IPS DF 6.9 (cell line): ENCODE measurements at regions not wholly inside any gene's neighbourhood (a gene's known extent, or its start where the extent isn't known, plus 50 kb on each side); places are given as distances from the start of the nearest gene placed in this dataset.

Experiments used
- DNase-seq: peaks from one replicate; pipeline ENCODE4 v3.0.0-alpha.2; 2013; ENCODE audit warnings: low read depth, low spot score
- H3K27ac ChIP-seq: one replicate; pipeline ENCODE4 v1.5.1; 2013; ENCODE audit warnings: low read length, control low read depth
- H3K27me3 ChIP-seq: 2 replicates; pipeline ENCODE4 v1.6.1; 2013; ENCODE audit warnings: mild to moderate bottlenecking, low read length; ENCODE audit not compliant: control insufficient read depth, insufficient read depth
- H3K36me3 ChIP-seq: 2 replicates; pipeline ENCODE4 v1.6.1; 2013; ENCODE audit warnings: low read length; ENCODE audit not compliant: control insufficient read depth, insufficient read depth
- H3K4me1 ChIP-seq: 2 replicates; pipeline ENCODE4 v1.6.1; 2013; ENCODE audit warnings: low read length; ENCODE audit not compliant: control insufficient read depth, insufficient read depth
- H3K4me3 ChIP-seq: 2 replicates; pipeline ENCODE4 v1.5.1; 2013; ENCODE audit warnings: mild to moderate bottlenecking, low read length
- H3K9me3 ChIP-seq: 2 replicates; pipeline ENCODE4 v1.6.1; 2013; ENCODE audit warnings: low read length, inconsistent platforms; ENCODE audit not compliant: control insufficient read depth, insufficient read depth
- WGBS: extraction: QIAGEN DNeasy Blood & Tissue Kit; methylation state at CpG from one replicate; pipeline ENCODE4 v1.1.7; 2013; ENCODE audit warnings: mixed read lengths, missing lambda C conversion rate; ENCODE audit not compliant: insufficient read length, insufficient coverage; 5-methylcytosine and 5-hydroxymethylcytosine counted together

DNA sequence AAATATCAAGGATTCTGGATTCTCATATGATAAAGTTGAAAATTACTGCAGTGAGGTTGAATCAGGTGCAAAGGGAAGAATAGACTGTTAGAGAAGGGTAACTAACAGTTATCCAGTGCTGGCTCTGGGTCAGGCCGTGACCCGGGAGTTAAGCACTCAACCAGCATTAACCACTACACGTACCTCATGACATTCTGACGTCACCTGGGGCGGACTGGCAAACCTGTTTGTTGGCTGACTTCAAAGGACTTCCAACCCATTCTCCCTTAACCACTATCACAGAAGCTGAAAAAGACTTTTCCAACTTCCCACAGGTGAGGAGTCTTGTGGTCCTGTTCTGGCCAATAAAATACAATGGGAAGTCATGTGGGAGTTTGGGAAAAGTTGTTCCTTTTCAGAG is 268.9 kb downstream of the ENC1 start:
- Histone ChIP-seq H3K36me3 (no peaks in the 10 kb centered on the region), H3K9me3 (no peaks in the 10 kb centered on the region), H3K4me3 (no peak overlapping the region), H3K4me1 (peaks cover 2% of the 10 kb centered on the region), H3K27me3 (no peaks in the 10 kb centered on the region), H3K27ac (no peak overlapping the region)
- DNase-seq: no peak
- no CpG with 5 or more reads among the region's 5 CpGs for WGBS

DNA sequence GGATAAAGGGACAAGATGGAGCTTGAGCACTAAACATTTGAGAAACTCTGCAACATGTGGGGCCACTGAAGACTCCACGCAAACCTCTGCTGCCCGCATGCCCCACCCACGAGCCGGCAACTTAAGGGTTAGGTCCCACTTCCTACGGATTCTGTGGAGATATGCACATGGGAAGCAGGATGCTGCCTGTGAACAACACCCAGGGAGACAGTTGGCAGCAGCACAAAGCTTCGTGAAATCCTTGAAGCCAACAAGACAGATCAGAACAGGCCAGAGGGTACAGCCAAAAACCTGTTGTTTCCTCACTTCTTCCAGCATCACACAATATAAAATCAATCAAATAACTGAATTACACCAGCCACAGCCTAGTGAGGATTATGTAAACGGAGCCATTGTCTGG is 270.4 kb downstream of the ENC1 start:
- no CpG with 5 or more reads among the region's 7 CpGs for WGBS
- H3K27me3 ChIP-seq: no peaks in the 10 kb centered on the region
- H3K27ac ChIP-seq: no peak overlapping the region

DNA sequence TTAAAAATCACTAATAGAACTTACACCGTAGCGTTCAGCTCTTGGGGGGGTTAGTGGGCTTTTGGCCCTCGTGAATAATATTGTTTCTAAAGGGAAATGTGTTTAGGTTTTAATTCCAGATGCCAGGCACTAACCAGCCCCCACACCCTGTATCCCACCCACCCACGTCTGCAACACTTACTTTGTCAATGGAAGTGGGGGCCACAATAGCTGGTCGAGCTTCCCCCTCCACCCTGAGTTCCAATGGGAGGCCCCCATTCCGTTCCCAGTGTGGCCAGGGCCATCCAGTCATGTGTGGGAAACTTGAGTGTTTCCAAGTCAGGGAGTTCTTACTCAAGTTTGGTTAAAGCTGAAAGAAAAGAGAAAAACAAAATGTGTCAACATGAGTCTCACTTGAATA is 271.4 kb downstream of the ENC1 start:
- Histone ChIP-seq H3K36me3 (no peaks in the 10 kb centered on the region), H3K9me3 (no peaks in the 10 kb centered on the region), H3K4me1 (peaks cover 2% of the 10 kb centered on the region), H3K27me3 (no peaks in the 10 kb centered on the region), H3K27ac (no peak overlapping the region), H3K4me3 (no peak overlapping the region)
- WGBS: no CpG with 5 or more reads among the region's 6 CpGs
- no peak for DNase-seq

More for the DNA sequence above, 270.4 kb downstream of the ENC1 start:
- Histone ChIP-seq H3K9me3 (no peaks in the 10 kb centered on the region), H3K4me1 (peaks cover 2% of the 10 kb centered on the region), H3K4me3 (no peak overlapping the region), H3K36me3 (no peaks in the 10 kb centered on the region)
- no peak for DNase-seq

DNA sequence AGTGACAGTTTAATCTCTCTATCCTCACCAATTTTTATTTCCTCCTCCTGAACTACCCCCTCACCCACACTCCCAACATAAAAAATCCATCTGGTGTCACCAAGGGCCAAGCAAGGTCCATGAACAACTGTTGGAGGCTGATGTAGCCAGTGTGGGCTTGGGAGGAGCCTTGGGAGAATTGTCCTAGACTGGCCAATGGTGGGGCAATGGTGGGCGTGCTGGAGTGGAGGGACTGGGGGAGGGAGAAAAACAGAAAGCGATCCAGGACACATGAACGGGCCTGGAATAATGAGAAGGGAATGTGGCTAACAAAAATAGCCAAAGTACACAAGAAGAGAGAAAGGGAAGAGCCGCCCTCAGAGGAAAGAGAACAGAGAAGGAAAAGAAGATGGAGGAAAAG is 272.6 kb downstream of the ENC1 start:
- no peak overlapping the region for H3K27ac ChIP-seq
- H3K4me1 ChIP-seq: peaks cover 2% of the 10 kb centered on the region
- no peaks in the 10 kb centered on the region for H3K27me3 ChIP-seq
- no peaks in the 10 kb centered on the region for H3K36me3 ChIP-seq
- no peak for DNase-seq
- no CpG with 5 or more reads among the region's 4 CpGs for WGBS
- H3K9me3 ChIP-seq: no peaks in the 10 kb centered on the region
- no peak overlapping the region for H3K4me3 ChIP-seq

DNA sequence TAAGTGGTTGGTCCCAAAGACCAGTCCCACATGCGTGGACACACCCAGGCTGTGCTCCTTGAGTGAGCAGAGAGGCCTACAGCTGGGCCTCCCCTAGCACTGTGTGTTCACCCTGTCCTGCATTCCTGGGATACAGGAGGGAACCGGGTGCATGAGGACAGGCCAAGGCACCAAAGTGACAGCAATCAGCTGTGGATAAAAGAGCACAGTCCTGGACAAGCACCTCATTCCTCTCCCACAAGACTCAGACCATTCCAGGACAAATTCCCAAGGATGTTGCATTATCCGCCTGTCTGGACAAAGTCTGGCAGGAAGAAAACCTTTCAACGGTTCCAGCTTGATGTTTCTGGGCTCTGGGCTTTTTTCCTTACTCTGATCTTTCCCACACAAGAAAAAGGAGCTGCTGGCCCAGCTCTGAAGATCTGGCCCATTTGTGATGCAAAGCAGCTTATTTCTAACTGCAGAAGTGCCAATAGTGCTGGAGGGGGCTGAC is 273.2 kb downstream of the ENC1 start:
- Histone ChIP-seq H3K36me3 (no peaks in the 10 kb centered on the region), H3K9me3 (no peaks in the 10 kb centered on the region), H3K4me3 (no peak overlapping the region), H3K4me1 (peaks cover 2% of the 10 kb centered on the region), H3K27ac (no peak overlapping the region), H3K27me3 (no peaks in the 10 kb centered on the region)
- DNase-seq: no peak
- WGBS: no CpG with 5 or more reads among the region's 4 CpGs

DNA sequence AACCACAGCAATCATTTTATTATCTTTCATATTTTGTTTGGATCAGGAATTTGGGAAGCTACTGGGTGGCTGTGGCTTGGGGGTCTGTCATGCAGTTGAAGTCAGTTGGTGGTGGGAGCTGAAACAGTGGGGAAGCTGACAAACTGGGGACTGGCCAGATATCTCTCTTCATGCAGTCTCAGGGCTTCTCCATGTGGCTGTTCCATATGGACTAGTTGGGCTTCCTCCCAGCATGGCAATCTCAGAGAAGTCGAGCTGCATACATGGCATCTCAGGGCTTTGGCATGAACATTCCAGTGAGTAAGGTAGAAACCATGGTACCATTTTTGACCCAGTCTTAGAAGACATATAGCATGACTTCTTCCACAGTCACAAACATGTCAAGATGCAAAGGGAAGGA is 274.8 kb downstream of the ENC1 start:
- H3K36me3 ChIP-seq: no peaks in the 10 kb centered on the region
- H3K9me3 ChIP-seq: no peaks in the 10 kb centered on the region
- H3K27me3 ChIP-seq: no peaks in the 10 kb centered on the region
- WGBS: no CpG with 5 or more reads among the region's 1 CpG
- no peak overlapping the region for H3K4me3 ChIP-seq
- no peak for DNase-seq
- peaks cover 2% of the 10 kb centered on the region for H3K4me1 ChIP-seq
- no peak overlapping the region for H3K27ac ChIP-seq

DNA sequence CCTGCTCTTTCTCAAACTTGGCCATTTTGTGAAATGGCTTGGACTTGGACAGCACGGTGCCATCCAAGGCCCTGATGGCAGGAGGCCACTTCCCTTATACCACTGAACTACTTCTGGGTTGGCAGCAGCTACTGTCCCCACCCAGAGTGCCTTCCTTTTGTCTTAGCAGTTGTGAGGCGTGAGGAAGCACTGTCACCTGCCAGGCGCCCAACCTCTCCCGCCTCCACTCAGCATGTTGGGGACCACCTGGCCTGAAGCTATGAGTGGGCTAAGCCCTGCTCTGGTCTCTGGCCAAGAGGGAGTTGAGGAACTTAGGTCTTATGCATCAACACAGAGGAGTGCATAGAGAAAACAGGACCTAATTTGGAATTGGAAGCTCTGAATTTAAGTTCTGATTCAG is 276.0 kb downstream of the ENC1 start:
- WGBS: no CpG with 5 or more reads among the region's 4 CpGs
- H3K27me3 ChIP-seq: no peaks in the 10 kb centered on the region
- H3K4me1 ChIP-seq: peaks cover 2% of the 10 kb centered on the region

DNA sequence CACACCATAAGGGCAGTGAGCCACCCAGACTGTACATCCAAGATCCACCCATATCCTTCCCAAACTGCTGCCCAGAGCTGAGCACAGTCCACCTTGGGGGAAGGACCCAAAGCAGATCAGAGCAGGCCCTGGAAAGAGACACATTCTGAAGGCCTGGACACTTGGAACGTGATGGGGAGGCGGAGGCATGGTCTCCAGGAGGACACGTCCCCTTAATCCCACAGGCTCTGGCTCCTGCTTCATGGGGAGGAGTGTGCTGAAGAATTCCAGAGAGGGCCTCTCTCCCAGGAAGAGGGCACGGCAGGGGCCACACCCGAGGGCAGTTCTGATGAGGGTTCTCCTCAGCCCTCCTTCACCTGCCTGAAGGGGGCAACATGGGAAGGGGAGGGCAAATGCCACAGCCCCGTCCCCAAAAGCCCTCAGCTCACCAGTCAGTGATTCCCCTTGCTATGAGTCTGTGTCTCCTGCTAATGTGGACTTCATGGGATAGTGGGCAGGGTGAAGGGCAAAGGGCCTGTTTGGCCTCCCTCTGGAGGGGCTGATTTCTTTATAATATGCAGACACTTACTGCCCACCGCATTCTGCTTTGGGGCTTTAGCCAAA is 276.8 kb downstream of the ENC1 start:
- Histone ChIP-seq H3K4me1 (peaks cover 2% of the 10 kb centered on the region), H3K36me3 (no peaks in the 10 kb centered on the region), H3K4me3 (no peak overlapping the region), H3K27me3 (no peaks in the 10 kb centered on the region), H3K9me3 (no peaks in the 10 kb centered on the region), H3K27ac (no peak overlapping the region)
- DNase-seq: no peak
- WGBS: no CpG with 5 or more reads among the region's 7 CpGs

More for the DNA sequence above, 276.0 kb downstream of the ENC1 start:
- Histone ChIP-seq H3K9me3 (no peaks in the 10 kb centered on the region), H3K36me3 (no peaks in the 10 kb centered on the region), H3K27ac (no peak overlapping the region), H3K4me3 (no peak overlapping the region)
- DNase-seq: no peak

DNA sequence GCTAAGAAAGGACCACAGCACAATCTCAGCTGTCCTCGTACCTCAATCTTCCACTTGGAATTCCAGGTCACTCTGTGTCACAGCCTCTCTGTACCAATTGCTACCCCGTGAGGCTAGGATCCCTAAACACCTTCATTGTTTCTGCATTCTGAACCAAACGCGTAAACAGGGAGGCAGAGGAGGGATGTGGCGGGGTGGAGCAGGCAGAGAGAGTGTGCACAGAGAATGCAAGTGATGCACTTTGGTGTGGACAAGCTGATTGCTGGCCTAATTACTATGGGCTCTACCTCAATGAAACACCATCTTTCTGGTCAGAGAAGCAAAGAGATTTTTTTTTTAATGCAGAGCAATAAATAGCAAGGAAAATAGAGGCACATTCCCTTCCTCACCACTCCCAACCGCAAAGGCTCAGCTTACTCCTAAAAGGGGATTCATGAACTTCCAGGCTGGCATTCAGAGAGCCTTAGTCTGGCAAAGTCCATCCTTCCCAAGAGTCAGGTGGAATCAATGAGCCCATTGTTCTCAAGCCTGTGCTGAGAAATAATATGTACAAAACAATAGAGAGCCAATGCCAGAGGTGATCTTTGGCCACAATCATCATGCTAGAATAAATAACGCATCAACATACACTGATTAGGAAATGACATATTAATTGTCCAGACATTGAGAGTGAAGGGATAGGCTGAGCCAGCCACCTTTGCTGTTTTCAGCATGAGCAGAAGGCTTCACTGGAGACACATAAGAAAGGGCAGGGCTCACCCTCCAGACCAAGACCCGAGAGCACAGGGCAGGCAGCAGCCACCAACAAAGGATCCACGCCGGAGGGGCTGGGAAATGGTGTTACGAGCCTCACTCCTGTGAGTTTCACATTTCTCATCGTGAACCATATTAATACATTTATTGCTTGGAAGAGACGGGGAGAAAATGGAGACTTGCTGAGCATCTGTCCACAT is 278.8 kb downstream of the ENC1 start:
- Histone ChIP-seq H3K9me3 (no peaks in the 10 kb centered on the region), H3K4me3 (no peak overlapping the region), H3K27ac (no peak overlapping the region), H3K4me1 (no peaks in the 10 kb centered on the region), H3K36me3 (no peaks in the 10 kb centered on the region), H3K27me3 (no peaks in the 10 kb centered on the region)
- no peak for DNase-seq
- no CpG with 5 or more reads among the region's 13 CpGs for WGBS

DNA sequence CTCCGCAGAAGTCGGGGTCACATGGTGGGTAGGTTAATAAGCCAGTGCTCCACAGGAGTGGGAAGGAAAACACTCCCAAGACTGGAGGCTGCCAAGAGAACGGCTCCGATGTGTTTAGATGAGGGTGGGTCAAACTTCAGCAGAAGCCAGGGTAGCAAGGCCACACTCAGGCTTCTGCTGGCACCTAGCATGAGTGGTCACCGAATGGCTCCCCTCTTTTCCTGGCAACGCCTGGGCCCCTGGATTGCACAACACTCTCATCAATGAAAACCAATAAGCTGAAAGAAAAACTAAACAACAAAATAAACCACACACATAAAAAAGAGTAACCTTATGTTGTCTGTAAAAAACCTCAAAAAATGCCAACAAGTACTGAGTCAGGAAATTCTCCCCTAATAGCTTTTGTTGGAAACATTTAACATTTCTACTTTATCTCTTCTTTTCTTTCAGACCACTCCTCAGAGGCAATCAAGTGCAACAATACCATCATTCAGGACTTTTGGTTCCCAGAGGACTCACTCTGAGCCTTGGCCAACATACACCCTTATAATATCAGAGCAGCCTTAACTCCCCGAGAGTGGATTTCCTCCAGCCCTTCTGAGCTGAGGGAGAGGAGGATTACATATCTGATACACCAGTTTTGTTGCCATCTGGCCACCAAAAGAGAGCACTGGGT is 279.9 kb downstream of the ENC1 start:
- no CpG with 5 or more reads among the region's 7 CpGs for WGBS
- Histone ChIP-seq H3K4me3 (no peak overlapping the region), H3K4me1 (no peaks in the 10 kb centered on the region), H3K36me3 (no peaks in the 10 kb centered on the region), H3K9me3 (no peaks in the 10 kb centered on the region), H3K27ac (no peak overlapping the region), H3K27me3 (no peaks in the 10 kb centered on the region)
- DNase-seq: no peak
